IMR-90 (cell line): ENCODE measurements at regions not wholly inside any gene's neighbourhood (a gene's known extent, or its start where the extent isn't known, plus 50 kb on each side); places are given as distances from the start of the nearest gene placed in this dataset.

Experiments used
- ATAC-seq: fragments of 200-7000 bp; cut with Tn5 transposase; 2 replicates; pipeline ENCODE4 v1.9.1; 2020; ENCODE audit warnings: low read depth, mild to moderate bottlenecking, moderate library complexity
- BruUV-seq: library from RNA; stranded (reverse); fragments of 400-500 nt; replicated peaks from 2 replicates; lab custom pipeline; 2021; lab: Mats Ljungman, UMichigan
- CTCF ChIA-PET: fragments of 300-600 bp; formaldehyde crosslinking; extraction: SDS; loops from one replicate; lab custom pipeline; 2021; ENCODE audit warnings: antibody characterized with exemption; lab: Yijun Ruan, JAX
- POLR2A ChIA-PET: fragments of 300-600 bp; sonication (Branson Sonifier 250); formaldehyde crosslinking; loops from one replicate; lab custom pipeline; 2022; ENCODE audit warnings: antibody characterized with exemption; ENCODE audit not compliant: unreplicated experiment; lab: Charles Lee
- DNase-seq: peaks from one replicate; pipeline ENCODE4 v3.0.0; 2013
- H2AFZ ChIP-seq: replicated peaks from 2 replicates; pipeline ENCODE3; 2013; ENCODE audit warnings: low read length, mild to moderate bottlenecking; ENCODE audit not compliant: poor library complexity
- H2AK5ac ChIP-seq: 2 replicates; pipeline ENCODE4 v1.6.1; 2013; ENCODE audit warnings: low read depth, low read length, inconsistent platforms
- H2AK9ac ChIP-seq: replicated peaks from 2 replicates; pipeline ENCODE3; 2013; ENCODE audit warnings: mild to moderate bottlenecking, low read depth, low read length, moderate library complexity; ENCODE audit not compliant: poor library complexity
- H2BK120ac ChIP-seq: 2 replicates; pipeline ENCODE4 v1.6.1; 2013; ENCODE audit warnings: low read depth, low read length, inconsistent platforms
- H2BK15ac ChIP-seq: 3 replicates; pipeline ENCODE4 v1.6.1; 2013; ENCODE audit warnings: low read depth, low read length, inconsistent platforms
- H2BK20ac ChIP-seq: 2 replicates; pipeline ENCODE4 v1.6.1; 2013; ENCODE audit warnings: low read depth, mild to moderate bottlenecking, inconsistent platforms, low read length, moderate library complexity
- H2BK5ac ChIP-seq: 2 replicates; pipeline ENCODE4 v1.6.1; 2013; ENCODE audit warnings: mild to moderate bottlenecking, low read depth, low read length, inconsistent platforms; ENCODE audit not compliant: poor library complexity, severe bottlenecking
- H3K14ac ChIP-seq: replicated peaks from 2 replicates; pipeline ENCODE4 v1.6.1; 2013; ENCODE audit warnings: low read depth, low read length, inconsistent platforms
- H3K18ac ChIP-seq: 2 replicates; pipeline ENCODE4 v1.6.1; 2013; ENCODE audit warnings: low read depth, low read length, control low read depth
- H3K23ac ChIP-seq: 2 replicates; pipeline ENCODE4 v1.6.1; 2013; ENCODE audit warnings: low read depth, low read length, inconsistent platforms
- H3K27ac ChIP-seq: 2 replicates; pipeline ENCODE4 v1.5.1; 2013; ENCODE audit warnings: mild to moderate bottlenecking, control low read depth, low read length; ENCODE audit not compliant: insufficient read depth
- H3K27me3 ChIP-seq: 2 replicates; pipeline ENCODE4 v1.6.1; 2013; ENCODE audit warnings: low read length; ENCODE audit not compliant: control insufficient read depth, insufficient read depth
- H3K36me3 ChIP-seq: 2 replicates; pipeline ENCODE4 v1.6.1; 2013; ENCODE audit warnings: low read length, mixed read lengths; ENCODE audit not compliant: control insufficient read depth, insufficient read depth
- H3K4ac ChIP-seq: 2 replicates; pipeline ENCODE4 v1.6.1; 2013; ENCODE audit warnings: low read depth, low read length, inconsistent platforms
- H3K4me1 ChIP-seq: 2 replicates; pipeline ENCODE4 v1.6.1; 2013; ENCODE audit warnings: low read length, mixed read lengths; ENCODE audit not compliant: control insufficient read depth, insufficient read depth
- H3K4me2 ChIP-seq: 2 replicates; pipeline ENCODE4 v1.6.1; 2013; ENCODE audit warnings: low read depth, mild to moderate bottlenecking, control low read depth, low read length, moderate library complexity
- H3K4me3 ChIP-seq: 2 replicates; pipeline ENCODE4 v1.5.1; 2013; ENCODE audit warnings: low read depth, mild to moderate bottlenecking, control low read depth, low read length, moderate library complexity; ENCODE audit not compliant: insufficient read depth
- H3K56ac ChIP-seq: 2 replicates; pipeline ENCODE4 v1.6.1; 2013; ENCODE audit warnings: low read length, inconsistent platforms; ENCODE audit not compliant: insufficient read depth; ENCODE audit errors: extremely low read depth
- H3K79me1 ChIP-seq, 2 experiments: 2 replicates each; pipeline ENCODE4 v1.6.1; 2013; ENCODE audit warnings: low read length in 2 of 2, inconsistent platforms in 1 of 2, low read depth in 1 of 2
- H3K9ac ChIP-seq: 2 replicates; pipeline ENCODE4 v1.6.1; 2013; ENCODE audit warnings: low read depth, low read length, control low read depth
- H3K9me1 ChIP-seq: 2 replicates; pipeline ENCODE4 v1.6.1; 2013; ENCODE audit warnings: low read length, inconsistent platforms; ENCODE audit not compliant: insufficient read depth
- H3K9me3 ChIP-seq: 2 replicates; pipeline ENCODE4 v1.6.1; 2013; ENCODE audit warnings: low read length; ENCODE audit not compliant: control insufficient read depth, insufficient read depth
- H4K20me1 ChIP-seq: 2 replicates; pipeline ENCODE4 v1.6.1; 2013; ENCODE audit warnings: low read length, inconsistent platforms; ENCODE audit not compliant: insufficient read depth
- H4K5ac ChIP-seq: 2 replicates; pipeline ENCODE4 v1.6.1; 2013; ENCODE audit warnings: mild to moderate bottlenecking, low read depth, low read length, control low read depth
- H4K8ac ChIP-seq, 2 experiments: 2 replicates each; pipeline ENCODE4 v1.6.1; 2013; ENCODE audit warnings: low read depth in 2 of 2, low read length in 2 of 2, control low read depth in 1 of 2, inconsistent platforms in 1 of 2
- H4K91ac ChIP-seq: 2 replicates; pipeline ENCODE4 v1.6.1; 2013; ENCODE audit warnings: low read depth, low read length, inconsistent platforms; ENCODE audit not compliant: insufficient read depth
- BHLHE40 ChIP-seq: fragments of 150-350 bp; IDR thresholded peaks from 2 replicates; pipeline ENCODE4 v1.6.1; 2016; ENCODE audit warnings: mild to moderate bottlenecking, low read depth, low read length
- CEBPB ChIP-seq: IDR thresholded peaks from 2 replicates; pipeline ENCODE4 v1.6.1; 2012; ENCODE audit warnings: low read depth, low read length, improper control_type of control experiment
- CHD1 ChIP-seq: IDR thresholded peaks from 2 replicates; pipeline ENCODE4 v1.6.1; 2012; ENCODE audit warnings: low read depth, low read length, improper control_type of control experiment
- FOS ChIP-seq: fragments of 150-350 bp; IDR thresholded peaks from 2 replicates; pipeline ENCODE4 v1.6.1; 2016; ENCODE audit warnings: low read depth, low read length
- MAFK ChIP-seq: IDR thresholded peaks from 2 replicates; pipeline ENCODE4 v1.6.1; 2012; ENCODE audit warnings: low read depth, low read length, improper control_type of control experiment
- MAZ ChIP-seq: IDR thresholded peaks from 2 replicates; pipeline ENCODE4 v1.6.1; 2012; ENCODE audit warnings: low read depth, mild to moderate bottlenecking, low read length, improper control_type of control experiment, moderate library complexity, borderline replicate concordance
- MXI1 ChIP-seq: IDR thresholded peaks from 2 replicates; pipeline ENCODE4 v1.6.1; 2012; ENCODE audit warnings: low read depth, mild to moderate bottlenecking, low read length, moderate library complexity, borderline replicate concordance
- NFE2L2 ChIP-seq: fragments of 150-350 bp; IDR thresholded peaks from 2 replicates; pipeline ENCODE4 v1.6.1; 2016; ENCODE audit warnings: low read depth, mild to moderate bottlenecking, low read length
- POLR2A ChIP-seq: IDR thresholded peaks from 2 replicates; pipeline ENCODE4 v1.6.1; 2012; ENCODE audit warnings: mild to moderate bottlenecking, low read depth, low read length
- RAD21 ChIP-seq: IDR thresholded peaks from 2 replicates; pipeline ENCODE4 v1.6.1; 2012; ENCODE audit warnings: low read length, improper control_type of control experiment
- RCOR1 ChIP-seq: IDR thresholded peaks from 2 replicates; pipeline ENCODE4 v1.6.1; 2012; ENCODE audit warnings: mild to moderate bottlenecking, low read length, improper control_type of control experiment; ENCODE audit not compliant: insufficient replicate concordance
- RFX5 ChIP-seq: IDR thresholded peaks from 2 replicates; pipeline ENCODE4 v1.8.0; 2012; ENCODE audit warnings: low read depth, mild to moderate bottlenecking, low read length, moderate library complexity
- SMC3 ChIP-seq: fragments of 150-350 bp; IDR thresholded peaks from 2 replicates; pipeline ENCODE4 v1.6.1; 2016; ENCODE audit warnings: low read depth, mild to moderate bottlenecking, antibody characterized with exemption, low read length, moderate library complexity
- WGBS, 2 experiments: methylation state at CpG; one replicate each; pipeline versions ENCODE4 v1.1.5 to v1.1.7; 2013; ENCODE audit warnings: missing lambda C conversion rate in 2 of 2; ENCODE audit not compliant: insufficient read length in 1 of 2; ENCODE audit errors: extremely low coverage in 2 of 2; 5-methylcytosine and 5-hydroxymethylcytosine counted together
- dilution Hi-C: fragments of 300-500 bp; cut with HindIII; formaldehyde crosslinking; loops from one replicate; pipeline ENCODE4 v1.14.3; 2018; ENCODE audit warnings: low sequenced_read_pairs; ENCODE audit not compliant: unreplicated experiment
- in situ Hi-C: fragments of 300-500 bp; cut with MboI; formaldehyde crosslinking; loops from 3 replicates; pipeline ENCODE4 v1.14.3; 2019; ENCODE audit warnings: low sequenced_read_pairs, inconsistent platforms, mixed read lengths
- intact Hi-C: fragments of 100-400 bp; cut with micrococcal nuclease; formaldehyde crosslinking; loops from 2 replicates; pipeline ENCODE4 v1.10.0; 2022
- TF ChIP-seq, protein P1 (sequence below): fragments of 150-350 bp; IDR thresholded peaks from 2 replicates; pipeline ENCODE4 v1.6.1; 2017; ENCODE audit warnings: mild to moderate bottlenecking, antibody characterized with exemption, low read length, low read depth
- TF ChIP-seq, protein P2 (sequence below): fragments of 150-350 bp; IDR thresholded peaks from 2 replicates; pipeline ENCODE4 v1.6.1; 2016; ENCODE audit warnings: low read depth, mild to moderate bottlenecking, low read length, moderate library complexity, borderline replicate concordance
- TF ChIP-seq, protein P3 (sequence below): conservative IDR thresholded peaks from 2 replicates; pipeline ENCODE4 v1.5.1; 2012; ENCODE audit warnings: mild to moderate bottlenecking, low read depth, low read length, improper control_type of control experiment

DNA sequence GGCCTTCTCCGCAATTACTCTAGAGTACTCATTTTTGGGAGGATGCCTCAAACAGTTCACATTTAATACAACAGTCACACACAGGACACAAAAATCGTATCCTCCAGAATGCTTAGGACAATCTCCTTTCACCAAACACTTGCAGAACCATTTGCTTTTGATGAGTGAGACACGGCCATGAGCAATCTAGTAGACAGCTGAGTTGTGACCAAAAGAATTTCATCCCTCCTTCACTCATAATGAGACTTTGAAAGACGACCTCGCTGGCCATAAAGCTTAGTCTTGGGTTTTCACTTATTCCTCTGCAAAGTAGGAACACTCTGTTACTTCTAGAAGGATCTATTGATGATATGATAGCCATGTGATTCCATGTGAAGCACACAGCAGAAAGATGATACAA, 87.5 kb upstream of the SLC35G4 start:
- Histone ChIP-seq H3K23ac (no peak overlapping the region), H3K36me3 (no peaks in the 10 kb centered on the region), H3K4me2 (no peak overlapping the region), H2AK9ac (no peak overlapping the region), H4K91ac (no peak overlapping the region), H3K4ac (no peak overlapping the region), H3K27ac (no peak overlapping the region), H4K20me1 (no peaks in the 10 kb centered on the region), H3K27me3 (peaks cover 2% of the 10 kb centered on the region), H3K14ac (no peak overlapping the region), H2BK15ac (no peak overlapping the region), H2AK5ac (no peak overlapping the region), H2AFZ (no peak overlapping the region), H4K5ac (no peak overlapping the region), H4K8ac (no peak overlapping the region), H3K4me3 (no peak overlapping the region), H3K4me1 (no peaks in the 10 kb centered on the region), H3K9ac (no peak overlapping the region), H3K18ac (no peak overlapping the region), H2BK120ac (no peak overlapping the region), H3K9me3 (no peaks in the 10 kb centered on the region), H2BK20ac (no peak overlapping the region), H3K9me1 (no peaks in the 10 kb centered on the region), H3K56ac (no peak overlapping the region), H3K79me1 (no peaks in the 10 kb centered on the region), H2BK5ac (no peak overlapping the region)
- TF ChIP-seq MXI1 (no peak), CHD1 (no peak), SMC3 (no peak), NFE2L2 (no peak), RCOR1 (no peak), MAFK (no peak), MAZ (no peak), BHLHE40 (no peak), CEBPB (no peak), RFX5 (no peak), RAD21 (no peak), POLR2A (no peak), FOS (no peak)
- TF ChIP-seq, protein P1, sequence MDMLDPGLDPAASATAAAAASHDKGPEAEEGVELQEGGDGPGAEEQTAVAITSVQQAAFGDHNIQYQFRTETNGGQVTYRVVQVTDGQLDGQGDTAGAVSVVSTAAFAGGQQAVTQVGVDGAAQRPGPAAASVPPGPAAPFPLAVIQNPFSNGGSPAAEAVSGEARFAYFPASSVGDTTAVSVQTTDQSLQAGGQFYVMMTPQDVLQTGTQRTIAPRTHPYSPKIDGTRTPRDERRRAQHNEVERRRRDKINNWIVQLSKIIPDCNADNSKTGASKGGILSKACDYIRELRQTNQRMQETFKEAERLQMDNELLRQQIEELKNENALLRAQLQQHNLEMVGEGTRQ: no peak
- TF ChIP-seq, protein P2, sequence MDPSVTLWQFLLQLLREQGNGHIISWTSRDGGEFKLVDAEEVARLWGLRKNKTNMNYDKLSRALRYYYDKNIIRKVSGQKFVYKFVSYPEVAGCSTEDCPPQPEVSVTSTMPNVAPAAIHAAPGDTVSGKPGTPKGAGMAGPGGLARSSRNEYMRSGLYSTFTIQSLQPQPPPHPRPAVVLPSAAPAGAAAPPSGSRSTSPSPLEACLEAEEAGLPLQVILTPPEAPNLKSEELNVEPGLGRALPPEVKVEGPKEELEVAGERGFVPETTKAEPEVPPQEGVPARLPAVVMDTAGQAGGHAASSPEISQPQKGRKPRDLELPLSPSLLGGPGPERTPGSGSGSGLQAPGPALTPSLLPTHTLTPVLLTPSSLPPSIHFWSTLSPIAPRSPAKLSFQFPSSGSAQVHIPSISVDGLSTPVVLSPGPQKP: no peak
- TF ChIP-seq, protein P3, sequence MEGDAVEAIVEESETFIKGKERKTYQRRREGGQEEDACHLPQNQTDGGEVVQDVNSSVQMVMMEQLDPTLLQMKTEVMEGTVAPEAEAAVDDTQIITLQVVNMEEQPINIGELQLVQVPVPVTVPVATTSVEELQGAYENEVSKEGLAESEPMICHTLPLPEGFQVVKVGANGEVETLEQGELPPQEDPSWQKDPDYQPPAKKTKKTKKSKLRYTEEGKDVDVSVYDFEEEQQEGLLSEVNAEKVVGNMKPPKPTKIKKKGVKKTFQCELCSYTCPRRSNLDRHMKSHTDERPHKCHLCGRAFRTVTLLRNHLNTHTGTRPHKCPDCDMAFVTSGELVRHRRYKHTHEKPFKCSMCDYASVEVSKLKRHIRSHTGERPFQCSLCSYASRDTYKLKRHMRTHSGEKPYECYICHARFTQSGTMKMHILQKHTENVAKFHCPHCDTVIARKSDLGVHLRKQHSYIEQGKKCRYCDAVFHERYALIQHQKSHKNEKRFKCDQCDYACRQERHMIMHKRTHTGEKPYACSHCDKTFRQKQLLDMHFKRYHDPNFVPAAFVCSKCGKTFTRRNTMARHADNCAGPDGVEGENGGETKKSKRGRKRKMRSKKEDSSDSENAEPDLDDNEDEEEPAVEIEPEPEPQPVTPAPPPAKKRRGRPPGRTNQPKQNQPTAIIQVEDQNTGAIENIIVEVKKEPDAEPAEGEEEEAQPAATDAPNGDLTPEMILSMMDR: no peak
- WGBS, 2 experiments: 76% methylated on average over 4 of the region's 5 CpGs; no CpG with 5 or more reads in 1 of the 2 experiments
- POLR2A ChIA-PET: no interaction called here
- ATAC-seq (no peak), DNase-seq (no peak)
- in situ Hi-C loops: no loop called here
- CTCF ChIA-PET: interaction anchor here (0.7 to 1.2 kb wide), 2 partner anchors 58 to 272 kb away, joined by 3 read pairs; no protein-coding TSS in a partner anchor
- intact Hi-C loops: no loop called here
- no TSS peak for BruUV-seq
- dilution Hi-C loops: no loop called here
